ENCODE measurements at regions not wholly inside any gene's neighbourhood (a gene's known extent, or its start where the extent isn't known, plus 50 kb on each side); places are given as distances from the start of the nearest gene placed in this dataset.
"Not testable (repeated sequence)": the region's sequence is repeated elsewhere in the genome, so short reads cannot be mapped to it uniquely, and the experiment has no call there.

GRCh38 chr16:22589757-22590156 lies 79.1 kb downstream of the NPIPB5 start:
- H2AFZ ChIP-seq (ENCODE audit: low read depth, low read length); H3K79me1 ChIP-seq (replicated peaks; ENCODE audit: low read length, poor library complexity, severe bottlenecking); H3K27ac ChIP-seq (ENCODE audit: low read length, poor library complexity, severe bottlenecking); H3K18ac ChIP-seq (ENCODE audit: low read depth in 1 of 2, low read length in 2 of 2); H3K9ac ChIP-seq (ENCODE audit: low read length); H4K91ac ChIP-seq (ENCODE audit: low read length); H3K36me3 ChIP-seq (ENCODE audit: control insufficient read depth in 1 of 2, insufficient read depth in 2 of 2, low read depth in 1 of 2, low read length in 2 of 2); H3K4me1 ChIP-seq (ENCODE audit: control insufficient read depth, insufficient read depth, low read depth, low read length); H2BK12ac ChIP-seq (ENCODE audit: low read length in 2 of 2); H3K4me2 ChIP-seq (ENCODE audit: low read length, poor library complexity, severe bottlenecking); H3K4me3 ChIP-seq (ENCODE audit: insufficient read depth in 1 of 2, low read depth in 1 of 2, low read length in 2 of 2); H3K4ac ChIP-seq (ENCODE audit: low read depth in 1 of 2, low read length in 2 of 2); H4K8ac ChIP-seq (ENCODE audit: low read length); H2BK5ac ChIP-seq (ENCODE audit: low read depth, low read length, poor library complexity, severe bottlenecking); DNase-seq; H3K27me3 ChIP-seq (ENCODE audit: control insufficient read depth in 1 of 2, insufficient read depth in 1 of 2, low read length in 2 of 2); H3K14ac ChIP-seq (ENCODE audit: low read length in 2 of 2); H2AK5ac ChIP-seq (ENCODE audit: low read length, severe bottlenecking); H2BK120ac ChIP-seq (ENCODE audit: low read depth, low read length); H2BK15ac ChIP-seq (ENCODE audit: low read depth, poor library complexity, severe bottlenecking); H3K23ac ChIP-seq (ENCODE audit: low read length in 2 of 2); H3K9me3 ChIP-seq (ENCODE audit: control insufficient read depth, low read length): not testable (repeated sequence)
- WGBS = no CpG with 5 or more reads among the region's 4 CpGs

- H3K23ac ChIP-seq (ENCODE audit: low read length in 2 of 2); H3K27ac ChIP-seq (ENCODE audit: low read length, poor library complexity, severe bottlenecking); H2AFZ ChIP-seq (ENCODE audit: low read depth, low read length); H3K14ac ChIP-seq (ENCODE audit: low read length in 2 of 2); H2AK5ac ChIP-seq (ENCODE audit: low read length, severe bottlenecking); H3K18ac ChIP-seq (ENCODE audit: low read depth in 1 of 2, low read length in 2 of 2); H3K79me1 ChIP-seq (replicated peaks; ENCODE audit: low read length, poor library complexity, severe bottlenecking); H4K8ac ChIP-seq (ENCODE audit: low read length); H2BK120ac ChIP-seq (ENCODE audit: low read depth, low read length); DNase-seq; H2BK15ac ChIP-seq (ENCODE audit: low read depth, poor library complexity, severe bottlenecking); H3K36me3 ChIP-seq (ENCODE audit: control insufficient read depth in 1 of 2, insufficient read depth in 2 of 2, low read depth in 1 of 2, low read length in 2 of 2); H3K4me1 ChIP-seq (ENCODE audit: control insufficient read depth, insufficient read depth, low read depth, low read length); H4K91ac ChIP-seq (ENCODE audit: low read length); H3K4me2 ChIP-seq (ENCODE audit: low read length, poor library complexity, severe bottlenecking); H2BK5ac ChIP-seq (ENCODE audit: low read depth, low read length, poor library complexity, severe bottlenecking); H3K27me3 ChIP-seq (ENCODE audit: control insufficient read depth in 1 of 2, insufficient read depth in 1 of 2, low read length in 2 of 2); H3K9me3 ChIP-seq (ENCODE audit: control insufficient read depth, low read length); H2BK12ac ChIP-seq (ENCODE audit: low read length in 2 of 2); H3K9ac ChIP-seq (ENCODE audit: low read length); H3K4ac ChIP-seq (ENCODE audit: low read depth in 1 of 2, low read length in 2 of 2); H3K4me3 ChIP-seq (ENCODE audit: insufficient read depth in 1 of 2, low read depth in 1 of 2, low read length in 2 of 2): not testable (repeated sequence)
- no CpG with 5 or more reads among the region's 8 CpGs for WGBS
Measured at GRCh38 chr16:22596445-22597045, 85.9 kb downstream of the NPIPB5 start.

- not testable (repeated sequence) for H2BK12ac ChIP-seq (ENCODE audit: low read length in 2 of 2); H4K91ac ChIP-seq (ENCODE audit: low read length); H2BK15ac ChIP-seq (ENCODE audit: low read depth, poor library complexity, severe bottlenecking); DNase-seq; H3K79me1 ChIP-seq (replicated peaks; ENCODE audit: low read length, poor library complexity, severe bottlenecking); H3K27ac ChIP-seq (ENCODE audit: low read length, poor library complexity, severe bottlenecking); H3K36me3 ChIP-seq (ENCODE audit: control insufficient read depth in 1 of 2, insufficient read depth in 2 of 2, low read depth in 1 of 2, low read length in 2 of 2); H2BK120ac ChIP-seq (ENCODE audit: low read depth, low read length); H3K14ac ChIP-seq (ENCODE audit: low read length in 2 of 2); H3K18ac ChIP-seq (ENCODE audit: low read depth in 1 of 2, low read length in 2 of 2); H2AFZ ChIP-seq (ENCODE audit: low read depth, low read length); H3K4me3 ChIP-seq (ENCODE audit: insufficient read depth in 1 of 2, low read depth in 1 of 2, low read length in 2 of 2); H3K27me3 ChIP-seq (ENCODE audit: control insufficient read depth in 1 of 2, insufficient read depth in 1 of 2, low read length in 2 of 2); H3K4me2 ChIP-seq (ENCODE audit: low read length, poor library complexity, severe bottlenecking); H3K4ac ChIP-seq (ENCODE audit: low read depth in 1 of 2, low read length in 2 of 2); H3K9me3 ChIP-seq (ENCODE audit: control insufficient read depth, low read length); H3K23ac ChIP-seq (ENCODE audit: low read length in 2 of 2); H4K8ac ChIP-seq (ENCODE audit: low read length); H3K4me1 ChIP-seq (ENCODE audit: control insufficient read depth, insufficient read depth, low read depth, low read length); H2BK5ac ChIP-seq (ENCODE audit: low read depth, low read length, poor library complexity, severe bottlenecking); H2AK5ac ChIP-seq (ENCODE audit: low read length, severe bottlenecking); H3K9ac ChIP-seq (ENCODE audit: low read length)
- no CpG with 5 or more reads among the region's 11 CpGs for WGBS
Measured at GRCh38 chr16:22603744-22604143, 93.1 kb downstream of the NPIPB5 start.

GRCh38 chr16:22606619-22607018 lies 95.9 kb downstream of the NPIPB5 start:
- not testable (repeated sequence) for H3K79me1 ChIP-seq (replicated peaks; ENCODE audit: low read length, poor library complexity, severe bottlenecking); H3K4me2 ChIP-seq (ENCODE audit: low read length, poor library complexity, severe bottlenecking); H4K8ac ChIP-seq (ENCODE audit: low read length); H3K27me3 ChIP-seq (ENCODE audit: control insufficient read depth in 1 of 2, insufficient read depth in 1 of 2, low read length in 2 of 2); H3K4ac ChIP-seq (ENCODE audit: low read depth in 1 of 2, low read length in 2 of 2); H3K36me3 ChIP-seq (ENCODE audit: control insufficient read depth in 1 of 2, insufficient read depth in 2 of 2, low read depth in 1 of 2, low read length in 2 of 2); H3K4me3 ChIP-seq (ENCODE audit: insufficient read depth in 1 of 2, low read depth in 1 of 2, low read length in 2 of 2); H2AK5ac ChIP-seq (ENCODE audit: low read length, severe bottlenecking); H3K14ac ChIP-seq (ENCODE audit: low read length in 2 of 2); DNase-seq; H2BK120ac ChIP-seq (ENCODE audit: low read depth, low read length); H3K27ac ChIP-seq (ENCODE audit: low read length, poor library complexity, severe bottlenecking); H3K4me1 ChIP-seq (ENCODE audit: control insufficient read depth, insufficient read depth, low read depth, low read length); H2BK5ac ChIP-seq (ENCODE audit: low read depth, low read length, poor library complexity, severe bottlenecking); H2BK12ac ChIP-seq (ENCODE audit: low read length in 2 of 2); H3K9ac ChIP-seq (ENCODE audit: low read length); H3K9me3 ChIP-seq (ENCODE audit: control insufficient read depth, low read length); H2BK15ac ChIP-seq (ENCODE audit: low read depth, poor library complexity, severe bottlenecking); H3K18ac ChIP-seq (ENCODE audit: low read depth in 1 of 2, low read length in 2 of 2); H4K91ac ChIP-seq (ENCODE audit: low read length); H2AFZ ChIP-seq (ENCODE audit: low read depth, low read length); H3K23ac ChIP-seq (ENCODE audit: low read length in 2 of 2)

All from mesenchymal stem cell (in vitro differentiated cells and primary cell).